ENCODE measurements at regions not wholly inside any gene's neighbourhood (a gene's known extent, or its start where the extent isn't known, plus 50 kb on each side); places are given as distances from the start of the nearest gene placed in this dataset.

DNA sequence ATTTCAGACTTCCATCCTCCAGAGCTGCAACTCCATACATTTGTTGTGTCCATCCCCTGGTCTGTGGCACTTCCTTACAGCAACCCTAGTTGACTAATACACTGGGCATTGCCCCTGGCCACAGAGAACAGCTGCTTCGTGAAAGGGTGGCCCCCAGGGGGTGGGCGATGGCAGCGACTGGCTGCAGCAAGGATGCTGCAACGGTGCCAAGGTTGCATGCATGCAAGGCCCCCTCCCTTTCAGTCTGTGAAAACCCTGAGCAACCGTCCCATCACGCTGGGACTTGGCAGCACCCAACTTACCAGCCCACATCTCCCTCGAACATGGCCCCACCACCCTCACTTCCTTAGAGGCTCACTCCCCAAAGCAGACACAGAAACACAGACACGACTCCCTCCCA, 162.5 kb downstream of the MED10 start:
- ChIA-PET POLR2A (no interaction called here), CTCF (no interaction called here)
- H3K36me3 Mint-ChIP-seq (ENCODE audit: low read depth), result no peaks in the 10 kb centered on the region
- TF ChIP-seq CTCF (IDR thresholded peaks at IDR 0.05), result no peak
- H3K4me1 Mint-ChIP-seq, result no peaks in the 10 kb centered on the region
- DNase-seq (no peak), ATAC-seq (ENCODE audit: low read depth) (no peak)
- no peaks in the 10 kb centered on the region for H3K27me3 Mint-ChIP-seq
- no peak overlapping the region for H3K4me3 Mint-ChIP-seq
- intact Hi-C loops (cut with micrococcal nuclease), result no loop called here
- H3K9me3 Mint-ChIP-seq, result peaks cover 5% of the 10 kb centered on the region
- H3K27ac Mint-ChIP-seq, result no peak overlapping the region

GRCh38 chr5:6212244-6212643, 166.1 kb downstream of the MED10 start:
- CTCF ChIA-PET, result no interaction called here
- H3K27ac Mint-ChIP-seq, result no peak overlapping the region

DNA sequence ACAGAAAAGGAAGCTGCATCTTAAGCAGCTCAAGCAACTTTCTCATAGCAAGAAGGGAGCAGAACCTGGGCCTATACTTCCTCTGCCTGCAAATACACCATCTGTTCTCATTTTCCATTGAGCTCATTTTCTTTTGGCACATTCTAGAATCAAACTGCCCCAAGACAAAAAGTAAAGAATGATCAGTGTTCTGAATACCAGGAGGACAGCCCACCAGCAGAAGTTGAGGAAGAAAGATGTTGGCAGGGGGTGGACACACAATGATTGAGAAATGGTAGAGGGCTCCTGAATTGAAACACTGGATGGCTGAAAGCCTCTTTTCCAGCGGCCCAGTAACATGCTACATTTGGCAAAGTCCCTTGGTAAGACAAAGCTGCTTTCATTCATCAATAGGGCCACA, 171.8 kb downstream of the MED10 start:
- DNase-seq (no peak), ATAC-seq (ENCODE audit: low read depth) (no peak)
- no peak overlapping the region for H3K4me3 Mint-ChIP-seq
- intact Hi-C loops (cut with micrococcal nuclease), result no loop called here
- TF ChIP-seq CTCF (IDR thresholded peaks at IDR 0.05), result no peak
- H3K4me1 Mint-ChIP-seq, result no peaks in the 10 kb centered on the region
- no peak overlapping the region for H3K27ac Mint-ChIP-seq
- H3K9me3 Mint-ChIP-seq, result no peaks in the 10 kb centered on the region
- H3K36me3 Mint-ChIP-seq (ENCODE audit: low read depth), result no peaks in the 10 kb centered on the region
- peaks cover 2% of the 10 kb centered on the region for H3K27me3 Mint-ChIP-seq
- POLR2A ChIA-PET, result interaction anchor here (0.7 kb wide), 1 partner anchor 718 kb away, joined by 3 read pairs; no protein-coding TSS in a partner anchor
- CTCF ChIA-PET, result no interaction called here

More at GRCh38 chr5:6212244-6212643, 166.1 kb downstream of the MED10 start:
- no peak for DNase-seq
- Mint-ChIP-seq H3K4me3 (no peak overlapping the region), H3K36me3 (ENCODE audit: low read depth) (no peaks in the 10 kb centered on the region), H3K27me3 (peaks cover 2% of the 10 kb centered on the region), H3K4me1 (no peaks in the 10 kb centered on the region), H3K9me3 (peaks cover 5% of the 10 kb centered on the region)
- TF ChIP-seq CTCF (IDR thresholded peaks at IDR 0.05), result no peak
- no peak for ATAC-seq (ENCODE audit: low read depth)
- POLR2A ChIA-PET, result no interaction called here
- intact Hi-C loops (cut with micrococcal nuclease), result no loop called here

- no peak for ATAC-seq (ENCODE audit: low read depth)
- ChIA-PET POLR2A (no interaction called here), CTCF (no interaction called here)
- intact Hi-C loops (cut with micrococcal nuclease), result no loop called here
- Mint-ChIP-seq H3K4me3 (no peak overlapping the region), H3K27me3 (no peaks in the 10 kb centered on the region), H3K4me1 (no peaks in the 10 kb centered on the region), H3K27ac (no peak overlapping the region), H3K9me3 (peaks cover 2% of the 10 kb centered on the region), H3K36me3 (ENCODE audit: low read depth) (no peaks in the 10 kb centered on the region)
- no peak for DNase-seq
- no peak for TF ChIP-seq CTCF (IDR thresholded peaks at IDR 0.05)
Measured at GRCh38 chr5:6202968-6203365, 175.4 kb downstream of the MED10 start.

DNA sequence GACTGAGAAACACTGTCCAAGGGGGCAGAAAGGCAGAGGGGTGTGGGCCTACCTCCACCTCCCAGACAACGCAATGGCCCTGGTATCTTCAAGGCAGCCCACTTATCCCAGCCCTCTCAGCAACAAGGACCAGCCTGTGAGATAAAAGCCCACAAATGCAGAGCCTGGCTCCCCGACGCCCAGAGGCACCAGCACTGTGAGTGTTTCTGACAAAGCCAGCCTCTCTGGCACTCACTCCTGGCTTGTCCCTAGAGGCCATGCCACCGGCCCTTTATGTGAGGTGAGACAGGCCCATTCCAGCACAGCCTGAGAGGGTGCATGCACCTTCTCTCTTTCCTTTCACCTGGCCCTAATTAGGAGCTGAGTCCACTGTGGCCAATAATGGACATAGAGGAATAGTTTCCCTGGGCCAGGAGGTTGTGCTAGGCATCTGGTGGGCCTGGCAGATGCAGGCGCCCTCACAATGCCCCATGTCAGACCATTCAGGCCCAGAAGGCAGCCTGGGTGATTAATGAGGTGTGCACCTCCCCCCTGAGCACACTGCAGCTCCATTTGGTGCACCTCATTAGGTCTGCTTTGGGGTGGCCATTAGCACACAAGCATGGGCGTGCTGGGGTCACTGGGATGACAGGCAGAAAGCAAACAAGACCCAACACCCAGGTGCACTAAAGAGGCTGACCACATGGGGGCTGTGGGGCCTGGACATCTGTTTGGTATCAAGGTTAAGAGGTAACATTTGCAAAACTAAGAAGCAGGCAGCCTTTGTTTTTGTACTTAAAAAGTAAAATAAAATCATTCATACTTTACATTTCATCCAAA, 176.0 kb downstream of the MED10 start:
- POLR2A ChIA-PET, result no interaction called here
- peaks cover 2% of the 10 kb centered on the region for H3K9me3 Mint-ChIP-seq
- TF ChIP-seq CTCF (IDR thresholded peaks at IDR 0.05), result no peak
- CTCF ChIA-PET, result no interaction called here
- no peak overlapping the region for H3K4me3 Mint-ChIP-seq
- H3K36me3 Mint-ChIP-seq (ENCODE audit: low read depth), result no peaks in the 10 kb centered on the region
- H3K4me1 Mint-ChIP-seq, result peaks cover 4% of the 10 kb centered on the region
- no peaks in the 10 kb centered on the region for H3K27me3 Mint-ChIP-seq
- ATAC-seq (ENCODE audit: low read depth) (no peak), DNase-seq (no peak)
- H3K27ac Mint-ChIP-seq, result no peak overlapping the region
- intact Hi-C loops (cut with micrococcal nuclease), result no loop called here
